AG09319 (cell line): ENCODE measurements at regions not wholly inside any gene's neighbourhood (a gene's known extent, or its start where the extent isn't known, plus 50 kb on each side); places are given as distances from the start of the nearest gene placed in this dataset.

ENCODE experiments used
- DNase-seq: peaks from one replicate; pipeline ENCODE4 v3.0.0-alpha.2; 2010; ENCODE audit warnings: low read depth; ENCODE audit errors: extremely low read depth
- CTCF ChIP-seq: IDR thresholded peaks from 2 replicates; pipeline ENCODE4 v1.5.1; 2011; ENCODE audit warnings: low read depth, mild to moderate bottlenecking, inconsistent platforms, low read length, moderate library complexity

- no peak for TF ChIP-seq CTCF
- DNase-seq, result no peak
These were observed 526.2 kb upstream of the CDH11 start for GRCh38 chr16:65648101-65648500.

- no peak for TF ChIP-seq CTCF
- DNase-seq, result no peak
These were observed 523.0 kb upstream of the CDH11 start for GRCh38 chr16:65644821-65645220.

GRCh38 chr16:65641762-65642289 lies 520.0 kb upstream of the CDH11 start:
- TF ChIP-seq CTCF, result no peak
- no peak for DNase-seq

- no peak for DNase-seq
These were observed 519.3 kb upstream of the CDH11 start for GRCh38 chr16:65641049-65641761.

GRCh38 chr16:65634833-65635232 lies 513.0 kb upstream of the CDH11 start:
- no peak for DNase-seq
- TF ChIP-seq CTCF, result no peak

More at GRCh38 chr16:65641049-65641761, 519.3 kb upstream of the CDH11 start:
- TF ChIP-seq CTCF, result no peak

GRCh38 chr16:65634291-65634690 lies 512.4 kb upstream of the CDH11 start:
- TF ChIP-seq CTCF, result no peak
- no peak for DNase-seq

GRCh38 chr16:65624666-65625065 lies 502.8 kb upstream of the CDH11 start:
- no peak for TF ChIP-seq CTCF
- peak; percentile 22 for DNase-seq
